ENCODE measurements at regions not wholly inside any gene's neighbourhood (a gene's known extent, or its start where the extent isn't known, plus 50 kb on each side); places are given as distances from the start of the nearest gene placed in this dataset.

- Histone ChIP-seq H3K4me2 (replicated peaks; ENCODE audit: extremely low read depth, low read length, poor library complexity, severe bottlenecking) (no peak overlapping the region), H3K27ac (ENCODE audit: low read depth in 1 of 2, low read length in 2 of 2) (no peak overlapping the region), H3K9ac (ENCODE audit: insufficient read depth, low read length, poor library complexity, severe bottlenecking) (no peak overlapping the region), H3K36me3 (replicated peaks in 1 of 2; ENCODE audit: control insufficient read depth in 1 of 2, insufficient read depth in 2 of 2, low read length in 2 of 2) (no peaks in the 10 kb centered on the region), H3K79me2 (ENCODE audit: insufficient read depth, low read length) (no peaks in the 10 kb centered on the region), H3K4me3 (replicated peaks in 1 of 3; ENCODE audit: low read depth in 2 of 3, low read length in 3 of 3) (no peak overlapping the region), H4K20me1 (ENCODE audit: insufficient read depth, low read length) (no peaks in the 10 kb centered on the region), H2AFZ (ENCODE audit: insufficient read depth, low read depth, low read length, poor library complexity, severe bottlenecking) (no peak overlapping the region), H3K27me3 (ENCODE audit: control insufficient read depth in 2 of 2, insufficient read depth in 2 of 2, low read length in 2 of 2) (no peaks in the 10 kb centered on the region), H3K4me1 (ENCODE audit: control insufficient read depth in 1 of 2, insufficient read depth in 2 of 2, low read length in 2 of 2) (no peaks in the 10 kb centered on the region), H3K9me3 (replicated peaks in 1 of 2; ENCODE audit: control insufficient read depth in 1 of 2, insufficient read depth in 1 of 2, low read length in 2 of 2) (no peaks in the 10 kb centered on the region)
- H3K4me1 Mint-ChIP-seq: no peaks in the 10 kb centered on the region
- no peak for TF ChIP-seq CTCF (IDR thresholded peaks at IDR 0.05)
- no CpG with 5 or more reads among the region's 1 CpG for WGBS (ENCODE audit: insufficient coverage)
- no peaks in the 10 kb centered on the region for H3K36me3 Mint-ChIP-seq
- no peak overlapping the region for H3K4me3 Mint-ChIP-seq
- intact Hi-C loops (cut with micrococcal nuclease): no loop called here
- peaks cover 0 to 2% (median 0%) of the 10 kb centered on the region in 3 donors for H3K27me3 Mint-ChIP-seq (ENCODE audit: low read depth in 3 of 3)
- H3K27ac Mint-ChIP-seq: no peak overlapping the region
- peaks cover 0 to 9% (median 0%) of the 10 kb centered on the region in 7 donors for H3K9me3 Mint-ChIP-seq
- DNase-seq: no peak
Measured at GRCh38 chr4:24370421-24370820, 213.9 kb downstream of the DHX15 start.

GRCh38 chr4:24369507-24370029 lies 214.8 kb downstream of the DHX15 start:
- no peak for TF ChIP-seq CTCF (IDR thresholded peaks at IDR 0.05)
- H3K27me3 Mint-ChIP-seq (ENCODE audit: low read depth in 3 of 3): peaks cover 0 to 2% (median 0%) of the 10 kb centered on the region in 3 donors
- Histone ChIP-seq H3K9ac (ENCODE audit: insufficient read depth, low read length, poor library complexity, severe bottlenecking) (no peak overlapping the region), H3K4me2 (replicated peaks; ENCODE audit: extremely low read depth, low read length, poor library complexity, severe bottlenecking) (no peak overlapping the region), H3K36me3 (replicated peaks in 1 of 2; ENCODE audit: control insufficient read depth in 1 of 2, insufficient read depth in 2 of 2, low read length in 2 of 2) (no peaks in the 10 kb centered on the region), H4K20me1 (ENCODE audit: insufficient read depth, low read length) (no peaks in the 10 kb centered on the region), H3K79me2 (ENCODE audit: insufficient read depth, low read length) (no peaks in the 10 kb centered on the region), H3K4me3 (replicated peaks in 1 of 3; ENCODE audit: low read depth in 2 of 3, low read length in 3 of 3) (no peak overlapping the region), H3K27ac (ENCODE audit: low read depth in 1 of 2, low read length in 2 of 2) (no peak overlapping the region), H3K9me3 (replicated peaks in 1 of 2; ENCODE audit: control insufficient read depth in 1 of 2, insufficient read depth in 1 of 2, low read length in 2 of 2) (no peaks in the 10 kb centered on the region), H3K27me3 (ENCODE audit: control insufficient read depth in 2 of 2, insufficient read depth in 2 of 2, low read length in 2 of 2) (no peaks in the 10 kb centered on the region), H3K4me1 (ENCODE audit: control insufficient read depth in 1 of 2, insufficient read depth in 2 of 2, low read length in 2 of 2) (no peaks in the 10 kb centered on the region), H2AFZ (ENCODE audit: insufficient read depth, low read depth, low read length, poor library complexity, severe bottlenecking) (no peak overlapping the region)
- intact Hi-C loops (cut with micrococcal nuclease): no loop called here
- 89% methylated on average over 4 of the region's 5 CpGs for WGBS (ENCODE audit: insufficient coverage)
- H3K36me3 Mint-ChIP-seq: no peaks in the 10 kb centered on the region
- peaks cover 0 to 9% (median 0%) of the 10 kb centered on the region in 7 donors for H3K9me3 Mint-ChIP-seq
- H3K4me3 Mint-ChIP-seq: no peak overlapping the region
- DNase-seq: no peak
- H3K27ac Mint-ChIP-seq: no peak overlapping the region
- H3K4me1 Mint-ChIP-seq: no peaks in the 10 kb centered on the region

All from CD14-positive monocyte (primary cell).